SU-DHL-6 (cell line): ENCODE measurements at regions not wholly inside any gene's neighbourhood (a gene's known extent, or its start where the extent isn't known, plus 50 kb on each side); places are given as distances from the start of the nearest gene placed in this dataset.

ENCODE experiments used
- H2AFZ ChIP-seq: fragments of 200-600 bp; sonication (generic); 2 replicates; pipeline ENCODE4 v1.6.1; 2014; ENCODE audit warnings: low read depth, mild to moderate bottlenecking, moderate library complexity, mixed read lengths, antibody characterized with exemption, low read length; ENCODE audit not compliant: severe bottlenecking
- H3F3A ChIP-seq: fragments of 200-600 bp; shearing (Covaris generic); 2 replicates; pipeline ENCODE4 v1.6.0; 2016; ENCODE audit warnings: antibody characterized with exemption, mild to moderate bottlenecking; ENCODE audit not compliant: insufficient read depth
- H3K27ac ChIP-seq: fragments of 200-600 bp; sonication (generic); 2 replicates; pipeline ENCODE4 v1.5.1; 2016; ENCODE audit warnings: low read depth, mild to moderate bottlenecking, low read length, moderate library complexity, mixed read lengths
- H3K27me3 ChIP-seq: fragments of 200-600 bp; sonication (generic), shearing (Covaris generic); 2 replicates; pipeline ENCODE4 v1.6.0; 2014; ENCODE audit warnings: mild to moderate bottlenecking, low read length
- H3K36me3 ChIP-seq: fragments of 200-600 bp; sonication (generic); 2 replicates; pipeline ENCODE4 v1.6.1; 2014; ENCODE audit warnings: mild to moderate bottlenecking, low read length, mixed read lengths
- H3K4me2 ChIP-seq: fragments of 300-600, 200-600 bp; shearing (Covaris generic), sonication (generic); 2 replicates; pipeline ENCODE4 v1.6.0; 2014; ENCODE audit warnings: low read length, low read depth, mild to moderate bottlenecking; ENCODE audit not compliant: poor library complexity, severe bottlenecking
- H3K4me3 ChIP-seq: fragments of 200-600 bp; sonication (generic); 2 replicates; pipeline ENCODE4 v1.5.1; 2014; ENCODE audit warnings: antibody characterized with exemption, low read length, mild to moderate bottlenecking, mixed read lengths; ENCODE audit not compliant: insufficient read depth, poor library complexity, severe bottlenecking
- H3K79me2 ChIP-seq: fragments of 200-600 bp; sonication (generic); 2 replicates; pipeline ENCODE4 v1.6.1; 2014; ENCODE audit warnings: mild to moderate bottlenecking, low read length, moderate library complexity; ENCODE audit not compliant: insufficient read depth
- H3K9ac ChIP-seq: fragments of 200-600 bp; sonication (generic); 2 replicates; pipeline ENCODE4 v1.7.0; 2014; ENCODE audit warnings: mild to moderate bottlenecking, low read length
- H3K9me2 ChIP-seq: fragments of 200-600 bp; sonication (generic); replicated peaks from 2 replicates; pipeline ENCODE4 v1.6.1; 2014; ENCODE audit warnings: low read length; ENCODE audit not compliant: insufficient read depth
- H3K9me3 ChIP-seq: fragments of 200-600 bp; sonication (generic); 2 replicates; pipeline ENCODE4 v1.6.1; 2014; ENCODE audit warnings: low read length, mixed read lengths; ENCODE audit not compliant: insufficient read depth
- H4K20me1 ChIP-seq: fragments of 200-600 bp; sonication (generic); 2 replicates; pipeline ENCODE4 v1.6.1; 2014; ENCODE audit warnings: low read depth, mild to moderate bottlenecking, antibody characterized with exemption, low read length, moderate library complexity, mixed read lengths
- EZH2phosphoT487 ChIP-seq: fragments of 200-600 bp; sonication (generic), shearing (Covaris generic); conservative IDR thresholded peaks from 2 replicates; pipeline ENCODE4 v1.6.1; 2018; ENCODE audit warnings: mild to moderate bottlenecking, antibody characterized with exemption, low read length, moderate library complexity, mixed read lengths
- TF ChIP-seq, protein P1 (sequence below): fragments of 200-600 bp; sonication (generic); IDR thresholded peaks from one replicate; pipeline ENCODE4 v1.5.1; 2017; ENCODE audit warnings: antibody characterized with exemption, mild to moderate bottlenecking, low read length, moderate library complexity; ENCODE audit not compliant: insufficient read depth, poor library complexity, severe bottlenecking

DNA sequence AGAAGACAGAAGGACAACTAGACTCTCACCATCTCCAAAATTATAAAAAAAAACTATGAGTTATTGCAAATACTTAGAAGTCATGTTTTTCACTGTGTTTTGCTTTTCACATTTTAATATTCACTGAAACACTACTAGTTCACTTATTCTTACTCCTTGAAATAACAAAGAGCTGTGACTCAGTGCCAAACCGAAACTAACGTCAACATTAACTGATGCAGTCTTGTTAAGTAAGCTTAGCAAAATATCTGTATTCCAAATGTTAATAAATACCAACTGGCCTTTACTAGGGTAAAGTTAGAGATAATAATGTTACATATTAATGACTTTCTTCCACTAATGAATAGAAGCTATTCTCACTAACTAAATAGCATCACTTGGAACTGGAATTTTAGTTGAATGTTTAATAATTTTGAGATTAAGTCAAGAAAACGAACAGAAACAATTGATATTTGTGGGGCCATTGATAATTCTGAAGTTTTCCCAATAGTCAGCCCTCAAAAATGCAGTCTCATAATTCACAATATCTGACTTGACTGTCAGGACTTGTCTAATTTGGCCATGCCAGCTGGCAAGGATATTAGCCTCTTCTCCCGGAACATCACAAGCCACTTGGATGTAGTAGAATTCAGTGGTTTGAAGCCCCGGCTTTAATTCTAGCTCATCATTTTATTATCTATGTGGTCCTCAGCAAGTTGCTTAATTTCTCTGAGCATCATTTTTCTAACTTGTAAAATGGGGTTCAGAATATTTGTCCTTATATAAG is 230.1 kb upstream of the DDI1 start:
- no peak for TF ChIP-seq EZH2phosphoT487
- TF ChIP-seq, protein P1, sequence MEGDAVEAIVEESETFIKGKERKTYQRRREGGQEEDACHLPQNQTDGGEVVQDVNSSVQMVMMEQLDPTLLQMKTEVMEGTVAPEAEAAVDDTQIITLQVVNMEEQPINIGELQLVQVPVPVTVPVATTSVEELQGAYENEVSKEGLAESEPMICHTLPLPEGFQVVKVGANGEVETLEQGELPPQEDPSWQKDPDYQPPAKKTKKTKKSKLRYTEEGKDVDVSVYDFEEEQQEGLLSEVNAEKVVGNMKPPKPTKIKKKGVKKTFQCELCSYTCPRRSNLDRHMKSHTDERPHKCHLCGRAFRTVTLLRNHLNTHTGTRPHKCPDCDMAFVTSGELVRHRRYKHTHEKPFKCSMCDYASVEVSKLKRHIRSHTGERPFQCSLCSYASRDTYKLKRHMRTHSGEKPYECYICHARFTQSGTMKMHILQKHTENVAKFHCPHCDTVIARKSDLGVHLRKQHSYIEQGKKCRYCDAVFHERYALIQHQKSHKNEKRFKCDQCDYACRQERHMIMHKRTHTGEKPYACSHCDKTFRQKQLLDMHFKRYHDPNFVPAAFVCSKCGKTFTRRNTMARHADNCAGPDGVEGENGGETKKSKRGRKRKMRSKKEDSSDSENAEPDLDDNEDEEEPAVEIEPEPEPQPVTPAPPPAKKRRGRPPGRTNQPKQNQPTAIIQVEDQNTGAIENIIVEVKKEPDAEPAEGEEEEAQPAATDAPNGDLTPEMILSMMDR: no peak
- Histone ChIP-seq H2AFZ (no peak overlapping the region), H3K36me3 (no peaks in the 10 kb centered on the region), H3K27ac (no peak overlapping the region), H3K79me2 (no peaks in the 10 kb centered on the region), H4K20me1 (no peaks in the 10 kb centered on the region), H3K9me2 (no peaks in the 10 kb centered on the region), H3K4me3 (no peak overlapping the region), H3F3A (no peaks in the 10 kb centered on the region), H3K9me3 (no peaks in the 10 kb centered on the region), H3K27me3 (no peaks in the 10 kb centered on the region), H3K9ac (no peak overlapping the region), H3K4me2 (no peak overlapping the region)

DNA sequence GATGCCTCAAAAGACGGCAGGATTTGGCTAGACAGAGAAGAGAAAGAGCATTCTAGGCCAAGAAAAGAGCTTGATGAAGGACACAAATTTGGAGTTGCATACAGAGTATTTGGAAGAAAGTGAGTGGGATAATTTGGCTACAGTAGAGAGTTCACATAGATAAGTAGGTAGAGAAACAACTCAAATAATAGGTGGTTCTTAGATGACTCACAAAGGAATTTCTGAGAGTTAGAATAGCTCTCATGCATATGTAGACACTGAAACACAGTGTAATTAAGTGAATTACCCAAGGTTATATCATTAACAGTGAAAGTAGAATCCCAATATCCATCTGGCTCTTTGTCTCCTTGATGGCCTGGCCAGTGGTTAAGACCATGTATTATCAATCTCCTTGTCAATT is 228.6 kb upstream of the DDI1 start:
- H4K20me1 ChIP-seq: no peaks in the 10 kb centered on the region
- no peaks in the 10 kb centered on the region for H3K9me3 ChIP-seq
- H3F3A ChIP-seq: no peaks in the 10 kb centered on the region
- no peaks in the 10 kb centered on the region for H3K9me2 ChIP-seq
- no peaks in the 10 kb centered on the region for H3K27me3 ChIP-seq
- TF ChIP-seq, protein P1: no peak
- no peak for TF ChIP-seq EZH2phosphoT487
- no peak overlapping the region for H2AFZ ChIP-seq
- no peak overlapping the region for H3K27ac ChIP-seq
- H3K4me2 ChIP-seq: no peak overlapping the region
- no peak overlapping the region for H3K9ac ChIP-seq
- no peaks in the 10 kb centered on the region for H3K79me2 ChIP-seq
- H3K36me3 ChIP-seq: no peaks in the 10 kb centered on the region
- H3K4me3 ChIP-seq: no peak overlapping the region

DNA sequence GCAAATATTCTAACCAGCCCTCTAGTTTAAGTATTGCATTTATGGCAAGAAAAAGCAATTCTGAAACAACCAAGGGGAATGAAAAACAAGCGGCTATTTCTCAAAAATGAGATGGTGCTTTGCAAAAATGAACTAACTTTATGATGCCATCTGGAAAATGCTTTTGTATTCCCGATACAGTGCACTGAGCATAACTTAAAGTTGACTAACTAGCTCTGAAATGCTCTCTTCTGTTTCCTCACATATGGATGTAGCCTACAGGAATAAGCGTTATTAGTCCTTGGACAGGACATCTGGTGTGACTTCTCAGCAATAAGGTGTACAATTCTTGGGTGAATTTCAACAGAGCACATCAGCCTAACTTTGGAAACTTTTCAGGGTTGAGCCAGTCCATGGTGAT is 228.2 kb upstream of the DDI1 start:
- Histone ChIP-seq H3K9me2 (no peaks in the 10 kb centered on the region), H3K79me2 (no peaks in the 10 kb centered on the region), H4K20me1 (no peaks in the 10 kb centered on the region), H3K9me3 (no peaks in the 10 kb centered on the region), H3K27me3 (no peaks in the 10 kb centered on the region), H3K4me2 (no peak overlapping the region), H3K27ac (no peak overlapping the region), H3K4me3 (no peak overlapping the region), H2AFZ (no peak overlapping the region), H3K36me3 (no peaks in the 10 kb centered on the region), H3K9ac (no peak overlapping the region), H3F3A (no peaks in the 10 kb centered on the region)
- no peak for TF ChIP-seq EZH2phosphoT487
- TF ChIP-seq, protein P1: no peak
